Coronary artery (tissue), 2 donors: ENCODE measurements at regions not wholly inside any gene's neighbourhood (a gene's known extent, or its start where the extent isn't known, plus 50 kb on each side); places are given as distances from the start of the nearest gene placed in this dataset.

Experiments
- DNase-seq: peaks from one replicate; pipeline ENCODE4 v3.0.0-alpha.2; 2017; ENCODE audit warnings: low spot score
- H3K27ac ChIP-seq, 2 donors: fragments of 200-600 bp; sonication (generic); one replicate each; pipeline ENCODE4 v1.5.1; 2016 to 2019
- H3K4me3 ChIP-seq: fragments of 200-600 bp; sonication (generic); 2 replicates; pipeline ENCODE4 v1.5.1; 2016; ENCODE audit warnings: mild to moderate bottlenecking, moderate library complexity
- TF ChIP-seq, protein P1 (sequence below): fragments of 200-600 bp; sonication (generic); IDR thresholded peaks from one replicate; pipeline ENCODE4 v1.5.1; 2019; ENCODE audit warnings: antibody characterized with exemption

DNA sequence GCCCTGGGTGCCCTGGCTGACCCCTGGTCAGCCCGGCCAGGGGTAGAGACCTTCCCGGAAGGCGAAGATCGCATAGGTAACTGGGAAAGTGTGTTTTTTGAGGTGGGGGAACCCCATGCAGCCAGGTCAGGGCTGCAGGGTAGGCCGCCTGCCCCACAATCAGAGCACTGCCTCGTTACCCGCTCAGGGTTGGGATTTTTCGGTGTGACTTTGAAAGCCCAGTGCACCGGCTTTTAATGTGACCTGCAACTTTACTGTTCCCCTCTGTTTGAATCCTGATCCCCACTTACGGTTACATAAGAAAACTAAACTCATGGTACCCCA lies 239.2 kb upstream of the PLET1 start:
- no peak for DNase-seq
- TF ChIP-seq, protein P1, sequence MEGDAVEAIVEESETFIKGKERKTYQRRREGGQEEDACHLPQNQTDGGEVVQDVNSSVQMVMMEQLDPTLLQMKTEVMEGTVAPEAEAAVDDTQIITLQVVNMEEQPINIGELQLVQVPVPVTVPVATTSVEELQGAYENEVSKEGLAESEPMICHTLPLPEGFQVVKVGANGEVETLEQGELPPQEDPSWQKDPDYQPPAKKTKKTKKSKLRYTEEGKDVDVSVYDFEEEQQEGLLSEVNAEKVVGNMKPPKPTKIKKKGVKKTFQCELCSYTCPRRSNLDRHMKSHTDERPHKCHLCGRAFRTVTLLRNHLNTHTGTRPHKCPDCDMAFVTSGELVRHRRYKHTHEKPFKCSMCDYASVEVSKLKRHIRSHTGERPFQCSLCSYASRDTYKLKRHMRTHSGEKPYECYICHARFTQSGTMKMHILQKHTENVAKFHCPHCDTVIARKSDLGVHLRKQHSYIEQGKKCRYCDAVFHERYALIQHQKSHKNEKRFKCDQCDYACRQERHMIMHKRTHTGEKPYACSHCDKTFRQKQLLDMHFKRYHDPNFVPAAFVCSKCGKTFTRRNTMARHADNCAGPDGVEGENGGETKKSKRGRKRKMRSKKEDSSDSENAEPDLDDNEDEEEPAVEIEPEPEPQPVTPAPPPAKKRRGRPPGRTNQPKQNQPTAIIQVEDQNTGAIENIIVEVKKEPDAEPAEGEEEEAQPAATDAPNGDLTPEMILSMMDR: no peak
- no peak overlapping the region for H3K27ac ChIP-seq
- no peak overlapping the region for H3K4me3 ChIP-seq

DNA sequence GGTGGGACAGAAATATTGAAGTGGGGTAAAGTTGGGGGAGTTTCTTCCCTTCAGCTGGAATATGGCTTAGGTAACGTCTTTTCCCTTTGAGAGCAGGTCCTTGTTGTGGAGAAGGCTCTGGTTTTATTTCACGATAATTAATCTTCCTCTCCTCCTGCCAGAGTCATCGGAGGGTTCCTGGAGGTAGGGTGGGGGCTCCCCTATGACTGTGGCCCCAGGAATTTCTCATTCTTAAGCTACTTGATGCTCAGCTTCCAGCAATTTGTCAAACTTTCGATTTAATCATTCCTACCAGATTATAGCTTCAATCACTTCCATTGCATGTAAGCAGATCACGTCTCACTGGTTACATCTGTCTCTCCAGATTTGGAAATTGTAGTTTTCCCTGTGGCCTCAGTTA lies 242.8 kb upstream of the PLET1 start:
- Histone ChIP-seq H3K4me3 (no peak overlapping the region), H3K27ac (no peak overlapping the region)
- no peak for DNase-seq
- TF ChIP-seq, protein P1: no peak

DNA sequence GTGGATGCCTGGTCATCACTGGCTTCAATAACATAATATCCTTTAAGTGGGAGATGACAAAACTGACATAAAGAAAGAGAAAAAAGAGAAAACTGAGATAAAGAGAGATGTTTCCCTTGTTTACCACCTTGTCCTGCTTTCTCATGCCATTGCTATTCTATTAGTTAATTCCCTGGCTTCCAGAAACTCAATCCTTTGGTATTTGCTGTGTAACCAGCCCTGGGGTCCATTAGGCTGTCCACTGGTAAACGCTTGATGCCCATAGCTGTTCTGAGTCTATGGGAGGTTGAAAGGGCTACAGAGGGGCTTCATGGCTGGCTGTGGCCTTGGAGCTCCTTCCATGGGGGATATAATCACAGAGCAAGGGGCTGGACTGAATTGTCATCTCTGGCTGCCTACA lies 243.4 kb upstream of the PLET1 start:
- H3K4me3 ChIP-seq: no peak overlapping the region
- no peak overlapping the region for H3K27ac ChIP-seq
- DNase-seq: no peak
- TF ChIP-seq, protein P1: no peak

DNA sequence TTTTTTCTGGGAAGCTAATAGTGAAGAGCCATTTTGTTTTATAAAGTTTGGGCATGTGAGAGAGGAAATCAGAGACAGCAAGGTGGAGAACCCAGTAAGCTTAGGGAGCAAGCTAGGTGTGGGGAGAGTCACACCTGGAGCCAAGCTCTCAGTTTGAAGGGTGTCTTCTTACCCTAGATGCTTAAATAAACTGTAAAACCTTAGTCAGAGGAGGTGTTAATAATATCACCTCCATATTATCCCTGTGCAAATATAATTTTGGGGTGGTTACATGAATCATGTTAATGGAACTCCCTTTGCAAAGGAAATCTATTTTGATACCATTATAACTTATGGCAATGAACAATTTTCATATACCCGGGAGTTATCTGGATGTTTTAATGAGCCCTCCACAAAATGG lies 246.2 kb upstream of the PLET1 start:
- Histone ChIP-seq H3K4me3 (no peak overlapping the region), H3K27ac (no peak overlapping the region)
- no peak for DNase-seq
- TF ChIP-seq, protein P1: no peak

DNA sequence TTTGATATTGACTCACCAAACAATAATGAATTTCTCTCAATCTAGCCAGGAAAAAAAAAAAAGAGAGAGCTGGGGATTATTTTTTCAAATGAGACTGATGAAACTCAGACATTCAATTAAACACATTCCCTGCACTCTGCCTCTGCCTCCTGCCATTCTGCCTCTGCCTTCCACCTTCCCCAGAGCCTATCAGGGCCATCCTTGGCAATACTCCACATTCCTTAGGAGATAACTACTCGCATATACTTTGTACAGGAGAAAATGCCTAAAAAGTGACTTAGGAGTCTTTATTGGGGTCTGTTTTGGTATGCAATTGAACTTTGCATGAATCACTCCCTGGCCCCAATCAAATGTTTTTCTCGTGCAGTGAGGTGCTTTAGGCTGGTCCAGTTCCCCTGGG lies 246.6 kb upstream of the PLET1 start:
- no peak for DNase-seq
- H3K27ac ChIP-seq: no peak overlapping the region
- TF ChIP-seq, protein P1: no peak
- H3K4me3 ChIP-seq: no peak overlapping the region

DNA sequence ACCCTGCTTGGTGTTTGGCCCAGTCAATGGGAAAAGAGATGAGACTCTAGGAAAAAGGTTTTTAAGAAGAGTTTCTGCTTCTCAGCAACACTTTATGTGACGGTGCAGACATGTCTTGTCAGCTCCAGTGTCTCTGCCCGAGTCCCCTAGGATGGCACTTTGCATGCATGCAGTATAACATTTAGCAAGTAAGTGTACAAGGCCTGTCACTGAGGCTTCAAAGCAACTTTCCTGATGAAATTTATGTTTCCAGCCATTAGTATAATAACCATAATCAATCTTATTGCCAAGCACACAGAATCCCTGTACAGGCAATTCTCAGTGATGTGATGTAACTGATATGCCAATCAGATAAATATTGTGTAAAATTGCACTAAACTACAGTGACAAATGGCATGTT lies 248.1 kb upstream of the PLET1 start:
- no peak for DNase-seq
- TF ChIP-seq, protein P1: no peak
- Histone ChIP-seq H3K27ac (no peak overlapping the region), H3K4me3 (no peak overlapping the region)

DNA sequence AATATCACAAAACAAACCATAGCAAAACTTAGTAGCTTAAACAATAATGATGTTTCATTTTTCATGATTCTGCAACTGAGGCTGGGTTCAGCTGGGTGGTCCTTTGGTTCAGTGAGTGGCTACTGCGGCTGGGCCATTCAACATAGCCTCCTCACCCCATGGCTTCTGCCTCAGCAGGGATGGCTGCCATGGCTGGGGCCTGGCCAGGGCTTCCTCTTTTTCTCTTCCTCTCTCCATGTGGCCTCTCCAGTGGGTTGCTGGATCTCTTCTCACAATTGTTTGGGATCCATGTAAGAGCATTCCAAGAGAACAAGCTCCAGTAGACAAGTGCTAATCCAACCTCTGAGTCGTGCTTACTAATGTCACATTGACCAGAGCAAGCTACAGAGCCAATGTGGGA lies 248.6 kb upstream of the PLET1 start:
- DNase-seq: no peak
- TF ChIP-seq, protein P1: no peak
- H3K4me3 ChIP-seq: no peak overlapping the region

More for the DNA sequence above, 248.6 kb upstream of the PLET1 start:
- H3K27ac ChIP-seq: no peak overlapping the region
